ENCODE measurements at regions not wholly inside any gene's neighbourhood (a gene's known extent, or its start where the extent isn't known, plus 50 kb on each side); places are given as distances from the start of the nearest gene placed in this dataset.
A peak's percentile ranks its signal among the peaks of the same experiment; 100 is the strongest.

DNA sequence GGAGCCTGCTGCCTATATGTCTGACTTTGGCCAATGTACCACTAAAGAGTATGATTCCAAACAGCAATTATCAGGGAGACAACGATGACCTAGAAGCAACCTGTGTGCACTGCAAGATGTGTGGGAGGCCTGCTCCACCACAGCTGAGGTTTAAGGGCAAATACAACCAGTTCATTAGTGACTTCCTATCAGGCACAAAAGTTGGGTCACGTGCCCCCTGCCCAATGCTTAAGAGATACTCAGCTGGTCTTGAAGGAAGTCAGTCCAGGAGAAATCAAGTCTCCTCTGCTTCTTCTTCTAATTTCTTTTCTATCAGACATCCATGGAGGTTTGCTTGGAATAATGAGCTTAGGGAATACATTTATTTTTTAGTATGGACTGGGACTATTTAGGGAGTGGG, 296.0 kb downstream of the HLX start:
- Histone ChIP-seq H3K36me3 (replicated peaks in 1 of 2; ENCODE audit: control insufficient read depth in 1 of 2, insufficient read depth in 2 of 2, low read length in 2 of 2) (no peaks in the 10 kb centered on the region), H3K27ac (ENCODE audit: low read depth in 1 of 2, low read length in 2 of 2) (no peak overlapping the region), H3K4me1 (ENCODE audit: control insufficient read depth in 1 of 2, insufficient read depth in 2 of 2, low read length in 2 of 2) (peaks cover 11 to 24% of the 10 kb centered on the region in 2 donors), H2AFZ (ENCODE audit: insufficient read depth, low read depth, low read length, poor library complexity, severe bottlenecking) (no peak overlapping the region), H3K4me3 (replicated peaks in 1 of 3; ENCODE audit: low read depth in 2 of 3, low read length in 3 of 3) (no peak overlapping the region), H4K20me1 (ENCODE audit: insufficient read depth, low read length) (no peaks in the 10 kb centered on the region), H3K79me2 (ENCODE audit: insufficient read depth, low read length) (no peaks in the 10 kb centered on the region), H3K27me3 (ENCODE audit: control insufficient read depth in 2 of 2, insufficient read depth in 2 of 2, low read length in 2 of 2) (no peaks in the 10 kb centered on the region), H3K4me2 (replicated peaks; ENCODE audit: extremely low read depth, low read length, poor library complexity, severe bottlenecking) (no peak overlapping the region), H3K9ac (ENCODE audit: insufficient read depth, low read length, poor library complexity, severe bottlenecking) (no peak overlapping the region), H3K9me3 (replicated peaks in 1 of 2; ENCODE audit: control insufficient read depth in 1 of 2, insufficient read depth in 1 of 2, low read length in 2 of 2) (no peaks in the 10 kb centered on the region)
- intact Hi-C loops (cut with micrococcal nuclease): no loop called here
- Mint-ChIP-seq H3K27ac (peak overlapping the region in 1 of 7 donors; percentile 15), H3K36me3 (peaks cover 0 to 5% of the 10 kb centered on the region in 2 donors), H3K4me1 (peaks cover 26% of the 10 kb centered on the region), H3K4me3 (no peak overlapping the region), H3K9me3 (peaks cover 0 to 8% (median 5%) of the 10 kb centered on the region in 7 donors), H3K27me3 (ENCODE audit: low read depth in 3 of 3) (peaks cover 6 to 9% (median 9%) of the 10 kb centered on the region in 3 donors)
- TF ChIP-seq, protein P1, sequence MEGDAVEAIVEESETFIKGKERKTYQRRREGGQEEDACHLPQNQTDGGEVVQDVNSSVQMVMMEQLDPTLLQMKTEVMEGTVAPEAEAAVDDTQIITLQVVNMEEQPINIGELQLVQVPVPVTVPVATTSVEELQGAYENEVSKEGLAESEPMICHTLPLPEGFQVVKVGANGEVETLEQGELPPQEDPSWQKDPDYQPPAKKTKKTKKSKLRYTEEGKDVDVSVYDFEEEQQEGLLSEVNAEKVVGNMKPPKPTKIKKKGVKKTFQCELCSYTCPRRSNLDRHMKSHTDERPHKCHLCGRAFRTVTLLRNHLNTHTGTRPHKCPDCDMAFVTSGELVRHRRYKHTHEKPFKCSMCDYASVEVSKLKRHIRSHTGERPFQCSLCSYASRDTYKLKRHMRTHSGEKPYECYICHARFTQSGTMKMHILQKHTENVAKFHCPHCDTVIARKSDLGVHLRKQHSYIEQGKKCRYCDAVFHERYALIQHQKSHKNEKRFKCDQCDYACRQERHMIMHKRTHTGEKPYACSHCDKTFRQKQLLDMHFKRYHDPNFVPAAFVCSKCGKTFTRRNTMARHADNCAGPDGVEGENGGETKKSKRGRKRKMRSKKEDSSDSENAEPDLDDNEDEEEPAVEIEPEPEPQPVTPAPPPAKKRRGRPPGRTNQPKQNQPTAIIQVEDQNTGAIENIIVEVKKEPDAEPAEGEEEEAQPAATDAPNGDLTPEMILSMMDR (IDR thresholded peaks at IDR 0.05): no peak
- no peak for DNase-seq
- 100% methylated on average over 2 of the region's 2 CpGs for whole genome bisulfite sequencing (ENCODE audit: insufficient coverage)

GRCh38 chr1:221180704-221181368, 301.6 kb downstream of the HLX start:
- DNase-seq: no peak
- peaks cover 2 to 9% (median 3%) of the 10 kb centered on the region in 3 donors for H3K27me3 Mint-ChIP-seq (ENCODE audit: low read depth in 3 of 3)
- TF ChIP-seq, protein P1 (IDR thresholded peaks at IDR 0.05): no peak
- H3K9me3 ChIP-seq (replicated peaks in 1 of 2; ENCODE audit: control insufficient read depth in 1 of 2, insufficient read depth in 1 of 2, low read length in 2 of 2): no peaks in the 10 kb centered on the region
- no peak overlapping the region for H3K9ac ChIP-seq (ENCODE audit: insufficient read depth, low read length, poor library complexity, severe bottlenecking)
- H3K27ac ChIP-seq (ENCODE audit: low read depth in 1 of 2, low read length in 2 of 2): no peak overlapping the region
- no peak overlapping the region for H2AFZ ChIP-seq (ENCODE audit: insufficient read depth, low read depth, low read length, poor library complexity, severe bottlenecking)
- no peak overlapping the region for H3K4me2 ChIP-seq (replicated peaks; ENCODE audit: extremely low read depth, low read length, poor library complexity, severe bottlenecking)
- H3K27ac Mint-ChIP-seq: no peak overlapping the region
- H3K36me3 Mint-ChIP-seq: no peaks in the 10 kb centered on the region
- intact Hi-C loops (cut with micrococcal nuclease): no loop called here
- no CpG with 5 or more reads among the region's 1 CpG for WGBS (ENCODE audit: insufficient coverage)
- H3K36me3 ChIP-seq (replicated peaks in 1 of 2; ENCODE audit: control insufficient read depth in 1 of 2, insufficient read depth in 2 of 2, low read length in 2 of 2): no peaks in the 10 kb centered on the region
- H4K20me1 ChIP-seq (ENCODE audit: insufficient read depth, low read length): no peaks in the 10 kb centered on the region
- no peak overlapping the region for H3K4me3 Mint-ChIP-seq
- H3K27me3 ChIP-seq (ENCODE audit: control insufficient read depth in 2 of 2, insufficient read depth in 2 of 2, low read length in 2 of 2): no peaks in the 10 kb centered on the region
- H3K4me3 ChIP-seq (replicated peaks in 1 of 3; ENCODE audit: low read depth in 2 of 3, low read length in 3 of 3): no peak overlapping the region
- H3K4me1 Mint-ChIP-seq: peaks cover 25% of the 10 kb centered on the region
- peaks cover 0 to 3% (median 0%) of the 10 kb centered on the region in 7 donors for H3K9me3 Mint-ChIP-seq
- peaks cover 6 to 22% of the 10 kb centered on the region in 2 donors for H3K4me1 ChIP-seq (ENCODE audit: control insufficient read depth in 1 of 2, insufficient read depth in 2 of 2, low read length in 2 of 2)
- no peaks in the 10 kb centered on the region for H3K79me2 ChIP-seq (ENCODE audit: insufficient read depth, low read length)

All from CD14-positive monocyte (primary cell).